ENCODE measurements at regions not wholly inside any gene's neighbourhood (a gene's known extent, or its start where the extent isn't known, plus 50 kb on each side); places are given as distances from the start of the nearest gene placed in this dataset.

DNA sequence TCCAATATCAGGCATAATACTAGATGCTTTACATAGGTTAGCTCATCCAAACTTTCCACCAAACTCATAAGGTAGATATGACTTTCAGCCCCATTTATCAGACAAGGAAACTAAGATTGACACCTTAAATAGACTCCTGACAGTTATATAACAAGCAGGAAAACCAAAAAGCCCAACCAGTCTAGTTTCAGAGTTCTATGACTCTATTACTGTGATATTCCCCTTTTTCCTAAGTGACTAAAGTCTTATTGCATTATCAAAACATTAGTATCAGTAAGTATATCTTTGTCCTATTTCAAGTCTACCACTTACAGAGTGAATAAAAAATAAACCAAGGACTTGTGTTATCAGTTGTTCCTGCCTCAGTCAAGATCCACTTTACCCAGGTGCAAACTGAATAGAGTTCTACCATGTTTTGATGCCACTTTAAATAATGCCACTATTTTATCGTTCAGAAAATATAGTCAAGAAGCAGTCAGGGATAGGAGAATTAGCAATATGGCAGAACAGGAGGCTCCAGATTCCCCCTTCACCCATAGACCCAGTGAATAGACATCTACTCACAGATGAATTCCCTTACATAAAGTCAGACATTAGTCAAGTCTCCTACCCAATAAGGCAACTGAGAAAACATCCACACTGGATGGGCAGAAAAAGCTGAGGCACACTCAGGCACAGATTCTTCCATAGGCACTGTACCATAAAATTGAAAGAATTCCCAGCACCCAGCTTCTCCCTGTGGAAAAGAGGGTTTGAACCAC is 74.1 kb downstream of the CRPPA start:
- TF ChIP-seq POLR2A (IDR thresholded peaks at IDR 0.05): no peak
- TF ChIP-seq, protein P1, sequence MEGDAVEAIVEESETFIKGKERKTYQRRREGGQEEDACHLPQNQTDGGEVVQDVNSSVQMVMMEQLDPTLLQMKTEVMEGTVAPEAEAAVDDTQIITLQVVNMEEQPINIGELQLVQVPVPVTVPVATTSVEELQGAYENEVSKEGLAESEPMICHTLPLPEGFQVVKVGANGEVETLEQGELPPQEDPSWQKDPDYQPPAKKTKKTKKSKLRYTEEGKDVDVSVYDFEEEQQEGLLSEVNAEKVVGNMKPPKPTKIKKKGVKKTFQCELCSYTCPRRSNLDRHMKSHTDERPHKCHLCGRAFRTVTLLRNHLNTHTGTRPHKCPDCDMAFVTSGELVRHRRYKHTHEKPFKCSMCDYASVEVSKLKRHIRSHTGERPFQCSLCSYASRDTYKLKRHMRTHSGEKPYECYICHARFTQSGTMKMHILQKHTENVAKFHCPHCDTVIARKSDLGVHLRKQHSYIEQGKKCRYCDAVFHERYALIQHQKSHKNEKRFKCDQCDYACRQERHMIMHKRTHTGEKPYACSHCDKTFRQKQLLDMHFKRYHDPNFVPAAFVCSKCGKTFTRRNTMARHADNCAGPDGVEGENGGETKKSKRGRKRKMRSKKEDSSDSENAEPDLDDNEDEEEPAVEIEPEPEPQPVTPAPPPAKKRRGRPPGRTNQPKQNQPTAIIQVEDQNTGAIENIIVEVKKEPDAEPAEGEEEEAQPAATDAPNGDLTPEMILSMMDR (IDR thresholded peaks at IDR 0.05): no peak
